NCI-H748 (cell line): ENCODE measurements at regions not wholly inside any gene's neighbourhood (a gene's known extent, or its start where the extent isn't known, plus 50 kb on each side); places are given as distances from the start of the nearest gene placed in this dataset.

ENCODE experiments used
- DNase-seq: peaks from one replicate; lab custom pipeline; 2025; ENCODE audit not compliant: unreplicated experiment; lab: John Stamatoyannopoulos, UW

- DNase-seq, result no peak
These were observed 70.1 kb upstream of the TENT5A start for GRCh38 chr6:81822568-81822967.

GRCh38 chr6:81821449-81821848 is 69.0 kb upstream of the TENT5A start:
- DNase-seq, result no peak

- peak; percentile 28 for DNase-seq
These were observed 68.5 kb upstream of the TENT5A start for GRCh38 chr6:81820980-81821379.

- no peak for DNase-seq
These were observed 67.9 kb upstream of the TENT5A start for GRCh38 chr6:81820422-81820821.

- DNase-seq, result no peak
These were observed 67.3 kb upstream of the TENT5A start for GRCh38 chr6:81819767-81820166.

GRCh38 chr6:81818901-81819361 is 66.5 kb upstream of the TENT5A start:
- no peak for DNase-seq

GRCh38 chr6:81816380-81816779 is 63.9 kb upstream of the TENT5A start:
- DNase-seq, result peak; percentile 37

- no peak for DNase-seq
These were observed 62.0 kb upstream of the TENT5A start for GRCh38 chr6:81814370-81815076.

GRCh38 chr6:81813305-81813704 is 60.8 kb upstream of the TENT5A start:
- no peak for DNase-seq

- no peak for DNase-seq
These were observed 59.9 kb upstream of the TENT5A start for GRCh38 chr6:81812401-81812800.

GRCh38 chr6:81808851-81809570 is 56.5 kb upstream of the TENT5A start:
- no peak for DNase-seq

GRCh38 chr6:81806793-81807565 is 54.5 kb upstream of the TENT5A start:
- peak; percentile 94 for DNase-seq

GRCh38 chr6:81802356-81802755 is 49.9 kb upstream of the TENT5A start:
- no peak for DNase-seq
